ENCODE measurements at regions not wholly inside any gene's neighbourhood (a gene's known extent, or its start where the extent isn't known, plus 50 kb on each side); places are given as distances from the start of the nearest gene placed in this dataset.

- TF ChIP-seq YY1 (IDR thresholded peaks at IDR 0.05; ENCODE audit: insufficient read depth, insufficient read length) (no peak), SUZ12 (IDR thresholded peaks at IDR 0.05; ENCODE audit: extremely low read depth, insufficient read depth, insufficient read length) (no peak), ZNF274 (IDR thresholded peaks at IDR 0.05; ENCODE audit: low read depth, low read length) (no peak)
Observed at GRCh38 chr5:126332326-126332725, 90.9 kb upstream of the GRAMD2B start.
